SK-N-SH (cell line): ENCODE measurements at regions not wholly inside any gene's neighbourhood (a gene's known extent, or its start where the extent isn't known, plus 50 kb on each side); places are given as distances from the start of the nearest gene placed in this dataset.
"Not testable (repeated sequence)": the region's sequence is repeated elsewhere in the genome, so short reads cannot be mapped to it uniquely, and the experiment has no call there.

ENCODE experiments used
- CTCF ChIA-PET: fragments of 300-600, 350-600 bp; formaldehyde crosslinking; extraction: SDS; loops from one replicate; lab custom pipeline; 2021; lab: Yijun Ruan, JAX
- POLR2A ChIA-PET: fragments of 350-600 bp; sonication (Branson Sonifier 250); formaldehyde crosslinking; extraction: SDS; loops from one replicate; lab custom pipeline; 2020; ENCODE audit warnings: antibody characterized with exemption, inconsistent platforms; lab: Yijun Ruan, JAX
- DNase-seq: peaks from one replicate; pipeline ENCODE4 v3.0.0; 2012
- H2AFZ ChIP-seq: fragments of 200-600 bp; sonication (generic); 2 replicates; pipeline ENCODE4 v1.8.1; 2016; ENCODE audit warnings: antibody characterized with exemption, mild to moderate bottlenecking, low read depth
- H3F3A ChIP-seq: fragments of 200-600 bp; sonication (generic); replicated peaks from 2 replicates; pipeline ENCODE3; 2016; ENCODE audit warnings: antibody characterized with exemption, mild to moderate bottlenecking; ENCODE audit not compliant: insufficient read depth
- H3K27ac ChIP-seq, 2 experiments: fragments of 200-500 bp in 1 of 2; fragments of 200-600 bp in 1 of 2; sonication (Bioruptor generic) in 1 of 2; sonication (generic), shearing (Covaris generic) in 1 of 2; 2 replicates each; pipeline versions ENCODE4 v1.5.1 to v1.6.1; 2014 to 2016; ENCODE audit warnings: low read depth in 2 of 2, inconsistent platforms in 1 of 2, low read length in 1 of 2, mild to moderate bottlenecking in 1 of 2, mixed read lengths in 1 of 2
- H3K27me3 ChIP-seq: fragments of 200-600 bp; sonication (generic), shearing (Covaris generic); 2 replicates; pipeline ENCODE4 v1.6.1; 2016; ENCODE audit warnings: mixed run types; ENCODE audit not compliant: insufficient read depth
- H3K36me3 ChIP-seq, 2 experiments: fragments of 200-500 bp in 1 of 2; fragments of 200-600 bp in 1 of 2; sonication (Bioruptor generic) in 1 of 2; sonication (generic) in 1 of 2; replicated peaks in 1 of 2; 2 replicates each; pipeline versions ENCODE3 to v1.5.1; 2014 to 2016; ENCODE audit warnings: low read length in 1 of 2, mild to moderate bottlenecking in 1 of 2; ENCODE audit not compliant: insufficient read depth in 2 of 2, control insufficient read depth in 1 of 2
- H3K4me1 ChIP-seq, 2 experiments: fragments of 200-500 bp in 1 of 2; fragments of 200-600 bp in 1 of 2; sonication (Bioruptor generic) in 1 of 2; sonication (generic), shearing (Covaris generic) in 1 of 2; 2 replicates each; pipeline versions ENCODE4 v1.5.1 to v1.6.1; 2014 to 2016; ENCODE audit warnings: low read depth in 1 of 2, low read length in 1 of 2, mixed run types in 1 of 2; ENCODE audit not compliant: insufficient read depth in 2 of 2, control insufficient read depth in 1 of 2
- H3K4me2 ChIP-seq: fragments of 200-600 bp; sonication (generic), shearing (Covaris generic); 2 replicates; pipeline ENCODE4 v1.6.1; 2017; ENCODE audit warnings: mixed run types
- H3K4me3 ChIP-seq, 2 experiments: fragments of 200-500 bp in 1 of 2; fragments of 200-600 bp in 1 of 2; sonication (Bioruptor generic) in 1 of 2; sonication (generic), shearing (Covaris generic) in 1 of 2; 2 replicates each; pipeline versions ENCODE4 v1.5.1 to v1.8.1; 2014 to 2016; ENCODE audit warnings: low read depth in 2 of 2, inconsistent platforms in 1 of 2, low read length in 1 of 2, mild to moderate bottlenecking in 1 of 2, mixed read lengths in 1 of 2, moderate library complexity in 1 of 2
- H3K79me2 ChIP-seq: fragments of 200-600 bp; sonication (generic); 2 replicates; pipeline ENCODE4 v1.8.1; 2017; ENCODE audit warnings: mild to moderate bottlenecking; ENCODE audit not compliant: insufficient read depth
- H3K9ac ChIP-seq: fragments of 200-600 bp; sonication (generic); 2 replicates; pipeline ENCODE4 v1.6.1; 2017; ENCODE audit warnings: mixed run types
- H3K9me2 ChIP-seq: fragments of 200-600 bp; sonication (generic); 2 replicates; pipeline ENCODE4 v1.6.1; 2017; ENCODE audit warnings: mixed run types
- H3K9me3 ChIP-seq: fragments of 200-600 bp; sonication (generic); 2 replicates; pipeline ENCODE4 v1.6.1; 2017; ENCODE audit warnings: mixed run types, mild to moderate bottlenecking, moderate library complexity
- H4K20me1 ChIP-seq: fragments of 200-600 bp; sonication (generic); 2 replicates; pipeline ENCODE4 v1.6.1; 2017; ENCODE audit warnings: mild to moderate bottlenecking, mixed run types; ENCODE audit not compliant: insufficient read depth
- EP300 ChIP-seq, 2 experiments: IDR thresholded peaks; 2 replicates each; pipeline versions ENCODE4 v1.4.0 to v1.6.1; 2012; ENCODE audit warnings: borderline replicate concordance in 1 of 2, low read depth in 1 of 2, low read length in 1 of 2
- EZH2phosphoT487 ChIP-seq: fragments of 200-600 bp; sonication (generic); IDR thresholded peaks from 2 replicates; pipeline ENCODE4 v1.6.1; 2017; ENCODE audit warnings: low read depth, mixed run types, mild to moderate bottlenecking, antibody characterized with exemption, moderate library complexity, borderline replicate concordance
- GABPA ChIP-seq: IDR thresholded peaks from 2 replicates; pipeline ENCODE4 v1.4.0; 2012; ENCODE audit warnings: low read depth, mild to moderate bottlenecking
- IRF3 ChIP-seq: fragments of 150-350 bp; IDR thresholded peaks from 2 replicates; pipeline ENCODE4 v1.6.1; 2016; ENCODE audit warnings: mild to moderate bottlenecking, low read depth, low read length
- JUND ChIP-seq: IDR thresholded peaks from 2 replicates; pipeline ENCODE4 v1.4.0; 2012
- MEF2A ChIP-seq: IDR thresholded peaks from 2 replicates; pipeline ENCODE4 v1.4.0; 2012; ENCODE audit warnings: low read depth, borderline replicate concordance
- POLR2AphosphoS5 ChIP-seq: IDR thresholded peaks from 2 replicates; pipeline ENCODE4 v1.6.1; 2012; ENCODE audit warnings: low read depth, low read length
- RFX5 ChIP-seq: IDR thresholded peaks from 2 replicates; pipeline ENCODE4 v1.6.1; 2012; ENCODE audit warnings: mild to moderate bottlenecking, improper control_type of control experiment, low read length
- RXRA ChIP-seq: IDR thresholded peaks from 2 replicates; pipeline ENCODE4 v1.4.0; 2012; ENCODE audit warnings: low read depth, mild to moderate bottlenecking, borderline replicate concordance
- SIN3A ChIP-seq: IDR thresholded peaks from 2 replicates; pipeline ENCODE4 v1.6.1; 2012; ENCODE audit warnings: low read depth, mild to moderate bottlenecking, low read length, moderate library complexity, borderline replicate concordance
- SMC3 ChIP-seq: IDR thresholded peaks from 2 replicates; pipeline ENCODE4 v1.6.1; 2012; ENCODE audit warnings: low read depth, low read length, improper control_type of control experiment
- TEAD4 ChIP-seq: IDR thresholded peaks from 2 replicates; pipeline ENCODE4 v1.4.0; 2012; ENCODE audit warnings: mild to moderate bottlenecking, borderline replicate concordance; ENCODE audit not compliant: insufficient read depth
- USF1 ChIP-seq: IDR thresholded peaks from 2 replicates; pipeline ENCODE4 v1.4.0; 2012; ENCODE audit warnings: low read depth, borderline replicate concordance
- WGBS: methylation state at CpG from one replicate; pipeline ENCODE4 v1.1.6; 2017; ENCODE audit warnings: low lambda C conversion rate; 5-methylcytosine and 5-hydroxymethylcytosine counted together
- TF ChIP-seq, protein P1 (sequence below): fragments of 150-350 bp; IDR thresholded peaks from 2 replicates; pipeline ENCODE4 v1.6.1; 2017; ENCODE audit warnings: antibody characterized with exemption, low read length, low read depth, borderline replicate concordance
- TF ChIP-seq, protein P2 (sequence below): IDR thresholded peaks from 2 replicates; pipeline ENCODE4 v1.4.0; 2012; ENCODE audit warnings: low read depth, borderline replicate concordance

GRCh38 chr6:144506051-144506450 lies 220.9 kb downstream of the UTRN start:
- POLR2A ChIA-PET, H2AFZ ChIP-seq, H3K4me3 ChIP-seq, H4K20me1 ChIP-seq, DNase-seq, H3K27ac ChIP-seq, H3K79me2 ChIP-seq, H3F3A ChIP-seq, H3K27me3 ChIP-seq, CTCF ChIA-PET, H3K9me2 ChIP-seq, H3K4me2 ChIP-seq, H3K36me3 ChIP-seq, H3K9me3 ChIP-seq, H3K9ac ChIP-seq, H3K4me1 ChIP-seq: not testable (repeated sequence)
- 18% methylated on average over 3 of the region's 3 CpGs for WGBS

DNA sequence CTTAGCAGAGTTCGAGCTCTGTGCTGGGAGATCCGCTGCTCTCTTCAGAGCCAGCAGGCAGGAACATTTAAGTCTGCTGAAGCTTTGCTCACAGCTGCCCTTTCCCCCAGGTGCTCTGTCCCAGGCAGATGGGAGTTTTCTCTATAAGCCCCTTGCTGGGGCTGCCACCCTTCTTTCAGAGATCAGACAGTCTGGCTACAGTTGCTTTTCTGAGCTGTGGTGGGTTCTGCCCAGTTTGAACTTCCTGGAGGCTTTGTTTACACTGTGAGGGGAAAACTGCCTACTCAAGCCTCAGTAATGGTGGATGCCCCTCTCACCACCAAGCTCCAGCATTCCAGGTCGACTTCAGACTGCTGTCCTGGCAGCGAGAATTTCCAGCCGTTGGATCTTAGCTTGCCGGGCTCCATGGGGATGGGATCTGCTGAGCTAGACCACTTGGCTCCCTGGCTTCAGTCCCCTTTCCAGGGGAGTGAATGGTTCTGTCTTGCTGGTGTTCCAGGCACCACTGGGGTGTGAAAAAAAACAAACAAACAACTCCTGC lies 222.7 kb downstream of the UTRN start:
- H3K4me2 ChIP-seq, H3K9ac ChIP-seq, H3K9me2 ChIP-seq, H3K4me1 ChIP-seq, H3K4me3 ChIP-seq, H3K9me3 ChIP-seq, H3K79me2 ChIP-seq, DNase-seq, H3K27me3 ChIP-seq, H2AFZ ChIP-seq, CTCF ChIA-PET, H3K36me3 ChIP-seq, H3F3A ChIP-seq, POLR2A ChIA-PET, H3K27ac ChIP-seq, H4K20me1 ChIP-seq: not testable (repeated sequence)
- 24% methylated on average over 3 of the region's 6 CpGs for WGBS

GRCh38 chr6:144510859-144511258 lies 225.7 kb downstream of the UTRN start:
- H3K79me2 ChIP-seq, result no peaks in the 10 kb centered on the region
- H3K4me3 ChIP-seq, result no peak overlapping the region
- no peak for DNase-seq
- no peaks in the 10 kb centered on the region for H4K20me1 ChIP-seq
- no peaks in the 10 kb centered on the region for H3K4me1 ChIP-seq
- 73% methylated on average over 4 of the region's 4 CpGs for whole genome bisulfite sequencing
- no peak overlapping the region for H3K4me2 ChIP-seq
- no peak overlapping the region for H2AFZ ChIP-seq
- POLR2A ChIA-PET, result no interaction called here
- no peak overlapping the region for H3K27ac ChIP-seq
- no peaks in the 10 kb centered on the region for H3K9me2 ChIP-seq
- no peaks in the 10 kb centered on the region for H3K9me3 ChIP-seq
- TF ChIP-seq MEF2A (no peak), SIN3A (no peak), RFX5 (no peak), USF1 (no peak), RXRA (no peak), SMC3 (no peak), EP300 (IDR thresholded peaks at IDR 0.05; ENCODE audit: borderline replicate concordance in 1 of 2, low read depth in 1 of 2, low read length in 1 of 2) (no peak), POLR2AphosphoS5 (no peak), TEAD4 (no peak), GABPA (no peak), EZH2phosphoT487 (no peak), JUND (no peak), IRF3 (no peak)
- TF ChIP-seq, protein P1, sequence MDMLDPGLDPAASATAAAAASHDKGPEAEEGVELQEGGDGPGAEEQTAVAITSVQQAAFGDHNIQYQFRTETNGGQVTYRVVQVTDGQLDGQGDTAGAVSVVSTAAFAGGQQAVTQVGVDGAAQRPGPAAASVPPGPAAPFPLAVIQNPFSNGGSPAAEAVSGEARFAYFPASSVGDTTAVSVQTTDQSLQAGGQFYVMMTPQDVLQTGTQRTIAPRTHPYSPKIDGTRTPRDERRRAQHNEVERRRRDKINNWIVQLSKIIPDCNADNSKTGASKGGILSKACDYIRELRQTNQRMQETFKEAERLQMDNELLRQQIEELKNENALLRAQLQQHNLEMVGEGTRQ, result no peak
- TF ChIP-seq, protein P2, sequence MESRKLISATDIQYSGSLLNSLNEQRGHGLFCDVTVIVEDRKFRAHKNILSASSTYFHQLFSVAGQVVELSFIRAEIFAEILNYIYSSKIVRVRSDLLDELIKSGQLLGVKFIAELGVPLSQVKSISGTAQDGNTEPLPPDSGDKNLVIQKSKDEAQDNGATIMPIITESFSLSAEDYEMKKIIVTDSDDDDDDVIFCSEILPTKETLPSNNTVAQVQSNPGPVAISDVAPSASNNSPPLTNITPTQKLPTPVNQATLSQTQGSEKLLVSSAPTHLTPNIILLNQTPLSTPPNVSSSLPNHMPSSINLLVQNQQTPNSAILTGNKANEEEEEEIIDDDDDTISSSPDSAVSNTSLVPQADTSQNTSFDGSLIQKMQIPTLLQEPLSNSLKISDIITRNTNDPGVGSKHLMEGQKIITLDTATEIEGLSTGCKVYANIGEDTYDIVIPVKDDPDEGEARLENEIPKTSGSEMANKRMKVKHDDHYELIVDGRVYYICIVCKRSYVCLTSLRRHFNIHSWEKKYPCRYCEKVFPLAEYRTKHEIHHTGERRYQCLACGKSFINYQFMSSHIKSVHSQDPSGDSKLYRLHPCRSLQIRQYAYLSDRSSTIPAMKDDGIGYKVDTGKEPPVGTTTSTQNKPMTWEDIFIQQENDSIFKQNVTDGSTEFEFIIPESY, result no peak
- TF ChIP-seq, all 33 proteins: peak for 0
- Histone ChIP-seq H3K27me3 (no peaks in the 10 kb centered on the region), H3K36me3 (peaks cover 0 to 5% of the 10 kb centered on the region in 2 experiments), H3K9ac (no peak overlapping the region), H3F3A (no peaks in the 10 kb centered on the region)
- CTCF ChIA-PET, result interaction anchor here (1.1 kb wide), 1 partner anchor 1056 kb away, joined by 3 read pairs; no protein-coding TSS in a partner anchor
